HCT116 (cell line): ENCODE measurements at regions not wholly inside any gene's neighbourhood (a gene's known extent, or its start where the extent isn't known, plus 50 kb on each side); places are given as distances from the start of the nearest gene placed in this dataset.

Experiments
- CTCF ChIP-seq, 3 experiments: fragments of 200-600 bp in 1 of 3; sonication (generic) in 1 of 3; IDR thresholded peaks in 2 of 3; conservative IDR thresholded peaks in 1 of 3; 2 replicates each; pipeline ENCODE4 v1.5.1; 2012 to 2017; ENCODE audit warnings: low read depth in 2 of 3, low read length in 2 of 3, antibody characterized with exemption in 1 of 3, borderline replicate concordance in 1 of 3, control low read depth in 1 of 3, mild to moderate bottlenecking in 1 of 3, mixed read lengths in 1 of 3, mixed run types in 1 of 3, moderate library complexity in 1 of 3; ENCODE audit not compliant: insufficient read depth in 1 of 3
- EZH2 ChIP-seq: fragments of 200-600 bp; sonication (generic); IDR thresholded peaks from 2 replicates; pipeline ENCODE4 v1.6.1; 2017; ENCODE audit warnings: antibody characterized with exemption, mixed run types
- POLR2A ChIP-seq: IDR thresholded peaks from 2 replicates; pipeline ENCODE4 v1.7.0; 2011; ENCODE audit warnings: borderline replicate concordance; ENCODE audit not compliant: insufficient read depth, insufficient read length; ENCODE audit errors: extremely low read depth
- POLR2AphosphoS5 ChIP-seq: IDR thresholded peaks from 2 replicates; pipeline ENCODE4 v1.6.1; 2011; ENCODE audit warnings: mild to moderate bottlenecking, low read depth, low read length, moderate library complexity
- SP1 ChIP-seq: IDR thresholded peaks from 2 replicates; pipeline ENCODE4 v1.6.1; 2012; ENCODE audit warnings: low read depth

GRCh38 chr9:4389003-4389402 lies 89.1 kb upstream of the GLIS3 start:
- TF ChIP-seq CTCF (IDR thresholded peaks at IDR 0.05 in 2 of 3, conservative IDR thresholded peaks at IDR 0.05 in 1 of 3; ENCODE audit: borderline replicate concordance in 1 of 3, insufficient read depth in 1 of 3, low read depth in 2 of 3, low read length in 2 of 3) (no peak), SP1 (no peak), POLR2A (no peak), EZH2 (no peak), POLR2AphosphoS5 (no peak)
